GM19467 (cell line): ENCODE measurements at regions not wholly inside any gene's neighbourhood (a gene's known extent, or its start where the extent isn't known, plus 50 kb on each side); places are given as distances from the start of the nearest gene placed in this dataset.
"Not testable (repeated sequence)": the region's sequence is repeated elsewhere in the genome, so short reads cannot be mapped to it uniquely, and the experiment has no call there.

ENCODE experiments used
- ATAC-seq: cut with Tn5 transposase; IDR thresholded peaks from one replicate; pipeline ENCODE4 v1.9.1; 2021; ENCODE audit warnings: mild to moderate bottlenecking, moderate library complexity; ENCODE audit not compliant: unreplicated experiment

GRCh38 chr5:21485458-21486000 is 1367.6 kb downstream of the CDH12 start:
- ATAC-seq, result not testable (repeated sequence)

GRCh38 chr5:21484498-21484889 is 1368.7 kb downstream of the CDH12 start:
- not testable (repeated sequence) for ATAC-seq

DNA sequence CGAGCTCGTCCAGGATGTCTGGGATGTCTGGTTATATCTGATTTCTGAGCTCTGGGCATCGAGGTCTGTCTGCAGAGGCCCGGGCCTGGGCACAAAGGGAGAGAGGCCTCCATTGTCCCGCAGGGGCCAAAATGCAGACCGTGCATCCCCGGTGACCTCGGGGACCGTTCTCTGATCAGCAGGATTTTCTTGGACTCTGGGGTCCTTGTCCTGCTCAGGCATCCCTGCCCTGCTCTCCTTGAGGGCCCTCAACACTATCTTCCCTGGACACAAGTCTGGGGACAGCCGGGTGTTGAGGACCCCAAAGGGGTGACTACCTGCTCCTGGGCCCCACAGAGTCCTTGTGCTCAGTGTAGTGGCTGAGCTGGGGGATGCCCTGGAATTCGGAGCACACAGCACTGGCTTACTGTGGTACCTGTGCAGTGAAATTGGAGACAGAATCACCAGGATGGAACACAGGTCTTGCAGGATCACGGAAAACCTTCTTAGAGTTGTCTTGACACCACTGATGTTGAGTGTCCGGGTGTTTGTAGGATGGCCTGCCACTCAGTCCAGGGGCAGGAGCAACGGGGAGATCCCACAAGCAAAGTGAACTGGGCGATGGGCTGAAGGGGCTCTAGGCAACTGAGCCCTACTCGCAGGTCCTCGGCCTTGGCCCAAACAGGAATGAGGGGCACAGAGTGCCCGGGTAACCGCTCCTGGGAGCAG is 1369.2 kb downstream of the CDH12 start:
- ATAC-seq, result not testable (repeated sequence)

GRCh38 chr5:21482983-21483650 is 1370.0 kb downstream of the CDH12 start:
- not testable (repeated sequence) for ATAC-seq

GRCh38 chr5:21482522-21482921 is 1370.6 kb downstream of the CDH12 start:
- ATAC-seq, result not testable (repeated sequence)

DNA sequence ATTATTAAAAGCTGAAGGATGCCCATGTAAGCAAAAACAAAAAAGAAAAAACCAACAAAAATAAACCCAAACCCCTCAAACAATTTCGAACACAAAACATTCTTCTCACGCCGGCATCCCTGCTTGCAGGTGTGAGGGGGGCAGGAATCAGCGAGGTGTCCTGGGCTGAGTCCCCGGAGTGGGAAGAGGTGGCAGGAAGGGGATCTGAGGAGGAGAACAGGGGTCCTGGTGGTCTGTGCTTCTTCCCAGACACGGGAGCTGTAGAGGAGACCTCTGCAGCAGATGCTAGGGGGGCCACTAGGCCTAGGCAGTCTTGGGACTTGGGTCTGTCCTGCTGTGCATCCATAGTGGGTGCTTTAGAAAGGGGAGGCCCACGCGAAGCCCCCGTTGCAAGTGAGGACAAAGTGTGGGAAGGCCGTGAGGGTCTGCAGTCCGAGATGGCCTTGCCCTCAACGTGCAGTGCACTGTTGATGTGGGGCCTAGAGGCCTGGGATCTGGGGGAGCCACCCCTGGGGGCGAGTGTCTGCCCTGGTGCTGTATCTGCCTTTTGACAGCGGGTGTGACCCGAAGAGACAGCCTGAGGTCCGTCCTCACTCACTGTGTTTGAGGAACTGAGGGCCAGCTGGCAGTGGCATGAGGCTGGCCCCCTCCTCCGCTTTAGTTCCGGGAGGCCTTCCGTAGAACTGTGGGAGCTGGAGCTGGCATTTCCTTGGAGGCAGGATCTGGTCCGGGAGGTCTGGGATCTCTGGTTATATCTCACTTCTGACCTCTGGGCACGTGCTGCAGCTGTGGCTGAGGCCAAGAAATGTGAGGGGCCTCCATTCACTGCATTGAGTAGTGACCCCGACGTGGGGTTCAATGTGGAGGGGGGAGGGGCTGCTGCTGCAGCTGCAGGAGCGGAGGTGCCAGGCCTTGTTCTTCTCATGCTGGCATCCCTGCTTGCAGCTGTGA is 1371.5 kb downstream of the CDH12 start:
- not testable (repeated sequence) for ATAC-seq

DNA sequence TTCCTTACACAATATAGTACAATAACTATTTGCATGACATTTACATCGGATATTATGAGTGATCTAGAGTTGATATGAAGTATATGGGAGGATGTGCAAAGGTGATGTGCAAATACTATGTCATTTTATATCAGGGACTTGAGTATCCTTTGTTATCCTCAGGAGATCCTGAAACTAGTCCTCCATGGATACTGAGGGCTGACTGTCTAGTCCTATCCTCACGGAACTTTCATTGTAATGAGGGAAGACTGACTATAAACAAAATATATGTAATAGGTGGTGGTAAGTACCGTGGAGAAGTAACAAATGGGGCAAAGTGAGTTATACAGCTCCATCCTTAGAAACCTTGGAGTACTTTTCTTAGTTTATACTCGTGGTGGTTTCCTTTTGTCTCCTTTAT is 1373.1 kb downstream of the CDH12 start:
- ATAC-seq, result not testable (repeated sequence)

GRCh38 chr5:21473981-21474380 is 1379.2 kb downstream of the CDH12 start:
- ATAC-seq, result not testable (repeated sequence)

DNA sequence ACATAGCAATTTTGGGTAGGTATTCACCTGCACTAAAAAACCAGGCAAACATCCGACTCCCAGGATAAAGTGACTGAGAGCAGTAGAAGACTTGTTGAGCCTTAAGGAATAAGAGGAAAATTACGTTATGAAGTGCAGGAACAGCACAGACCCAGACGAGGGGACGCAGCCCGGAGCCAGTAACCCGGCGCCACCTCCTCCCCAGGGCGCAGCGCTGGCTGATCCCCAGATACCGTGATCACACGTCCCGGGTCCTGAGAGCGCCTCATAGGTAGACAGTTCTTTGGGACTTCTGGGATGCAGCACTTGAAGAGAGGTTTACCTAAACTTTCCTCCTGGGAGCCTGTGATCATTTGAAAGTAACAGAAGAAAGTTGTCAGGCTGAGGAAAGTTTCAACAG is 1379.7 kb downstream of the CDH12 start:
- ATAC-seq, result not testable (repeated sequence)

DNA sequence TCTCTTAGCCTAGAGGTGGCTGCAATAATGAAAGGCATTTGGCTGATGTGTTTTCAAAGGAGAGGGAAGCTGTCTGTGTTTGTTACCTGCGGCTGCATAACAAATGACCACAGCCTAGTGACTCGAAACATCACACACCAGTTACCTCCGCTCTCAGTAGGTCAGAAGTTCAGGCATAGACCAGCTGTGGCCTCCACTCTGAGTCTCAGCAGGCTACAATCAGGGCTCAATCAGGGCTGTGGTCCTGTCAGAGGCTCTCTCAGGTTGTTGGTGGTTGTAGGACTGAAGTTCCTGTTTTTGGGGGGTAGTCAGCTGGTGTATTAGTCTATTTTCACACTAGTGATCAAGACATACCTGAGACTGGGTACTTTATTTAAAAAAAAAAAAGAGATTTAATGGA is 1381.5 kb downstream of the CDH12 start:
- not testable (repeated sequence) for ATAC-seq

- ATAC-seq, result not testable (repeated sequence)
Observed at GRCh38 chr5:21469523-21470101, 1383.5 kb downstream of the CDH12 start.

DNA sequence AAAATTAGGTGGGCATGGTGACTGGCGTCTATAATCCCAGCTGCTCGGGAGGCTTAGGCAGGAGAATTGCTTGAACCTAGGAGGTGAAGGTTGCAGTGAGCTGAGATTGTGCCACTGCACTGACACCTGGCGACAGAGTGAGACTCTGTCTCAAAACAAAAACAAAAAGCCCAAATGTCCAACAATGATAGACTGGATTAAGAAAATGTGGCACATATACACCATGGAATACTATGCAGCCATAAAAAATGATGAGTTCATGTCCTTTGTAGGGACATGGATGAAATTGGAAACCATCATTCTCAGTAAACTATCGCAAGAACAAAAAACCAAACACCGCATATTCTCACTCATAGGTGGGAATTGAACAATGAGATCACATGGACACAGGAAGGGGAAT is 1385.6 kb downstream of the CDH12 start:
- not testable (repeated sequence) for ATAC-seq

GRCh38 chr5:21459744-21460073 is 1393.4 kb downstream of the CDH12 start:
- ATAC-seq, result not testable (repeated sequence)

DNA sequence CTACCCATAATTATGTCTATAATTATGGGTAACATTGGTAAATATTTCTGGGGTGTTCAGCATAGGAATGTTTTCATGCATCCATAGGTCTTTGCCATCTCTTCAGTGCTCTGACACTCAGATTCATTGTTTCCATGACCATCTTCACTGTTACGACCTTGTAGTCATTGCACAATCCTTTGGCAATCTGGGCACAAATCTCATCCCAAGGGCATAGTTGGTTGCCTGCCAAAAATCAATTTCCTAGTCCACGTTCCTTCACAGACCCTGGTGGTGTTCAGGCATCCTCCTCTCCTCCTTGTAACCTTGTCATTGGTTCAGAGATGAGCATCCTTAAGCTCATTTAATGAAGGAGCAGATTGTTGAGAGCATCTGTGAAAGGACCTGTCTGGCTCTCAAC is 1400.7 kb downstream of the CDH12 start:
- no peak for ATAC-seq

DNA sequence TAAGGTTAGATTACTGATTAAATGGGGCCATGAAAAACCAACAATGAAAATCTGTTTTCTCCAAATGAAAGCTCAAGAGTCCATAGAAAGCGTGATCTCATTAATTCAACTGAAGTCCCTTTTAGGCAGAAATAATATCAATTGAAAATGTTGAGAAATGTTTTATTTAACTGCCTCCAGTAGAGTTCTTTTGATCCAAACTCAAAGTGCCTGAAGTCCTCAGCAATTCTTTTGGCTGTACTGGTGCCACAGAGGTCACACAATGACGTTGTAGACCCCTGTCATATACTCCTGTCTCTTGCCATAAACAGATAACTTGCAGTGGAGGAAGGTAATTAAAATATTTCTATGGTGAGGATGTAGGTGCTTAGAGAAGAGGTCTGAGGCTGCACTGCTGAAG is 1420.5 kb downstream of the CDH12 start:
- ATAC-seq, result no peak

DNA sequence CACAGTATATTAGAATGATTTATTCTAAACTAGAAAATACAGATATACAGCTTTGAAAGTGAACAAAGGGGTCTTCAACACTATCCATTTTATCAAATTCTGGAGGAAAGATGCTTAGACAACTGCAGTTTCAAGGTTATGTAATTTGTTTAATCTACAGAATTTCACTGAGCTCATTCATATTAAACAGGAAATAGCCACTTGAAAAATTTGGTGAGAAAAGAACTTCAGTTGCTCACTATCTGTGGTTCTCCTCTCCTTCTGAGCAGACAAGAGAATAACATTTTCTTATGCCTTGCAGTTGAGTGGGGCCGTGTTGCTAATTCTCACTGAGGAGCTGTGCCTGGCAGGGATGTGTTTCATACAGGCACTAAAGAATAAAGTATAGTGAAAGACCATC is 1428.2 kb downstream of the CDH12 start:
- ATAC-seq, result no peak

- ATAC-seq, result no peak
Observed at GRCh38 chr5:21419383-21419782, 1431.4 kb upstream of the CDH18 start.

DNA sequence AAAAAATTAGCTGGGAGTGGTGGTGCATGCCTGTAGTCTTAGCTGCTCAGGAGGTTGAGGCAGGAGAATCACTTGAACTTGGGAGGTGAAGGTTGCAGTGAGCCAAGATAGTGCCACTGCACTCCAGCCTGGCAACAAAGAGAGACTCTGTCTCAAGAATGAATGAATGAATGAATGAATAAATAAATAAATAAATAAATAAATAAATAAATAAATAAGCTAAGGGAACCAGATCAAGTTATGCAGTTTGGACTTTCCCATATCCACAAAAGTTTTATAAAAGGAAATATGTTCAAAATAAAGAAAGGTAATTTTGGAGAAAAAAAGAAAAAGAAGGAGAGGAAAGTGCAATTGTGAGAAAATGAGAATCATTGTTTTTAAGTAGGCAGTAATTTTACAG is 1414.1 kb upstream of the CDH18 start:
- not testable (repeated sequence) for ATAC-seq

- no peak for ATAC-seq
Observed at GRCh38 chr5:21398511-21398910, 1410.5 kb upstream of the CDH18 start.

- no peak for ATAC-seq
Observed at GRCh38 chr5:21397693-21398092, 1409.7 kb upstream of the CDH18 start.

- no peak for ATAC-seq
Observed at GRCh38 chr5:21391506-21391905, 1403.5 kb upstream of the CDH18 start.
